ENCODE measurements at regions not wholly inside any gene's neighbourhood (a gene's known extent, or its start where the extent isn't known, plus 50 kb on each side); places are given as distances from the start of the nearest gene placed in this dataset.

- TF ChIP-seq CTCF (IDR thresholded peaks at IDR 0.05) (no peak), POLR2A (IDR thresholded peaks at IDR 0.05) (no peak)
These were observed 394.3 kb downstream of the FOXO1 start for GRCh38 chr13:40271931-40272775.

All from right lobe of liver (tissue), 4 donors.